ENCODE measurements at regions not wholly inside any gene's neighbourhood (a gene's known extent, or its start where the extent isn't known, plus 50 kb on each side); places are given as distances from the start of the nearest gene placed in this dataset.

DNA sequence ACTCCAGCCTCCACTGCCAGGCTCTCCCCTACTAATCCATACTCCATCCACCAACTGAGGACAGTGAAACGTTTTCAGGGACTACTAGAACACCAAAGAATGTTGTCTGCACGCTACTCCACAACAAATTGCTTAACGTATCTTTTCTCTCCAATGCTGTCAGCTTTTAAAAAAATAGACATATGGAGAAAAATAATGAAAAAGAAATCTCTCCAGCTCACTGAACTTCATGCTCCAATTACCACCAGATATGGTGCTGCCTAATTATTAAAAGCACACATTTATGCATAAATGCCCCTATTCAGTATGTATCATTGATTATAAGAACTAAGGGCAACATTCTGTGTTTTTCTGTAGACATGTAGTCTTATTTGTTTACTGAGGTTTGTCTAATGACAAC is 672.2 kb upstream of the ANO3 start:
- Histone ChIP-seq H3K9me3 (ENCODE audit: control insufficient read depth, insufficient read depth, low read length) (no peaks in the 10 kb centered on the region), H3K27ac (ENCODE audit: low read depth, low read length) (no peak overlapping the region), H3K36me3 (ENCODE audit: control insufficient read depth, insufficient read depth, low read length) (no peaks in the 10 kb centered on the region), H3K4me3 (ENCODE audit: low read depth, low read length) (no peak overlapping the region), H3K27me3 (ENCODE audit: control insufficient read depth, insufficient read depth, low read length) (no peaks in the 10 kb centered on the region), H3K9ac (ENCODE audit: low read depth, low read length) (no peak overlapping the region), H3K4me1 (ENCODE audit: control insufficient read depth, insufficient read depth, low read length) (no peaks in the 10 kb centered on the region)

DNA sequence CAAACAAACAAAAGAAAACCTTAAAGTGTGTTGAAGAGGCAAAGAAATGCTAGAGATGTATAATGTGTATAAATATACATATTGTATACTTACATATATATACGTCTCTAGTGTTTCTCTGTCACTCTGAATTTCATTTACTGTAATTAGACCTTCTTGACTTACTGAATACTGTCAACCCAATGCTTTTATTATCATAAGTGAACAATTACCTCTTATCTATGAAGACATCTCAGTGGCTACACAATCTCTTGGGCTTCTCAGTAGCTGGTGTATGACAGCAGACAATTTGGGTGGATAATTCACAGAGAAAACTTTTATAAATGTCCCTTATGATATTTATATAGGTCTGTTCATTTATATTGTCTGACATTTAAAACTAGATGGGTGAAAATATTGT is 664.1 kb upstream of the ANO3 start:
- Histone ChIP-seq H3K9me3 (ENCODE audit: control insufficient read depth, insufficient read depth, low read length) (no peaks in the 10 kb centered on the region), H3K4me3 (ENCODE audit: low read depth, low read length) (no peak overlapping the region), H3K4me1 (ENCODE audit: control insufficient read depth, insufficient read depth, low read length) (no peaks in the 10 kb centered on the region), H3K27ac (ENCODE audit: low read depth, low read length) (no peak overlapping the region), H3K27me3 (ENCODE audit: control insufficient read depth, insufficient read depth, low read length) (no peaks in the 10 kb centered on the region), H3K9ac (ENCODE audit: low read depth, low read length) (no peak overlapping the region), H3K36me3 (ENCODE audit: control insufficient read depth, insufficient read depth, low read length) (no peaks in the 10 kb centered on the region)

DNA sequence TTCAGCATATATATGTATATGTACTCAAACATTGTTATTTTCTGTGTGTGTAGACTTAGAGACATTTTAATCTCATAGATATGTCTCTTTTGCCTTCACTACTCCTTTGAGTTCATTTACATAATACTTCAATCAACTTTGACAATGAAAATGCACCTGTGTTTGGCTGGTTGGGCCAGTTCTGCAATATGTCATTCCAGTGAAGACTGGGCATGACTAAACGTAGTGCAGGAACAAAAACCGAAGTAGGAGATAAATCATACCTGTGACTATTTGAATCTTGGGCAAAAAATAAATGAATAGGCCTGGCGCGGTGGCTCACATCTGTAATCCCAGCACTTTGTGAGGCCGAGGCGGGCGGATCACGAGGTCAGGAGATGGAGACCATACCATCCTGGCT is 640.0 kb upstream of the ANO3 start:
- Histone ChIP-seq H3K9ac (ENCODE audit: low read depth, low read length) (no peak overlapping the region), H3K36me3 (ENCODE audit: control insufficient read depth, insufficient read depth, low read length) (no peaks in the 10 kb centered on the region), H3K27me3 (ENCODE audit: control insufficient read depth, insufficient read depth, low read length) (no peaks in the 10 kb centered on the region), H3K9me3 (ENCODE audit: control insufficient read depth, insufficient read depth, low read length) (no peaks in the 10 kb centered on the region), H3K4me1 (ENCODE audit: control insufficient read depth, insufficient read depth, low read length) (no peaks in the 10 kb centered on the region), H3K4me3 (ENCODE audit: low read depth, low read length) (no peak overlapping the region), H3K27ac (ENCODE audit: low read depth, low read length) (no peak overlapping the region)

DNA sequence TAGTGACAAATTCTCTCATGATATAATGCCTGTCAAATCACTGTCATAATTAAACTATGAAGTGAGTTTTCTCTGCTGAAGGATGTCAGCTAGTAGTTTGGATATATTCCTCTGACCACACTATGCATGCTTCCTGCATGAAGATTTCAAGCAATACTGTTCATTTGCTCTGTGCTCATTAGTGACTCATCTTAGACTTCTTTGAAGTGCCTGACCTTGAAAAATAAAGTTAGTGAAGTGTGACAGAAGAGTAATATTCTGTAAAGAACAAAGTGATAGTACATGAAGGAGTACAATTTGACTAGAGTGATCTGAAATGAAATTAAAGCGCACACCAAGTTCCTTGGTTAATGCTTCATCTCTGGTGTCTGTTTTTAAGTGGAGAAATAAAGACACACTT is 629.5 kb upstream of the ANO3 start:
- Histone ChIP-seq H3K9ac (ENCODE audit: low read depth, low read length) (no peak overlapping the region), H3K9me3 (ENCODE audit: control insufficient read depth, insufficient read depth, low read length) (no peaks in the 10 kb centered on the region), H3K27ac (ENCODE audit: low read depth, low read length) (no peak overlapping the region), H3K27me3 (ENCODE audit: control insufficient read depth, insufficient read depth, low read length) (no peaks in the 10 kb centered on the region), H3K4me3 (ENCODE audit: low read depth, low read length) (no peak overlapping the region), H3K36me3 (ENCODE audit: control insufficient read depth, insufficient read depth, low read length) (no peaks in the 10 kb centered on the region), H3K4me1 (ENCODE audit: control insufficient read depth, insufficient read depth, low read length) (no peaks in the 10 kb centered on the region)

DNA sequence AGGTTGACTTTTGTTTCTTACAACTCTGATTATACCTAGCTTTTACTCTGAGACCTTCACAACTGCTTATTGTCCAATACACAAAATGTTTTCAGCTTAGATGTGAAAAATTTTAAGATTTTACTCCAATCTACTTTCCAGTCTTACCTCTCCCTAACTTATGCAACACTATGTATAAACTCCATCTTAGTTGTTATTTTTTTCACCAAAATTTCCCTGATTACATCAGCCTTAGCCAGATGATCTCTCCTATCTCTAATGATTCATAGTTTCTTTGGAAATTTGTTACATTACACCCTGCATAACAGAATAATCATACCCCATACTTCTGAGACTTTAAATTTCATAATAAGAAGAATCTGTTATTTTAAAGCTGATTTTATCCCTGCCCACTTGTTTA is 621.0 kb upstream of the ANO3 start:
- Histone ChIP-seq H3K36me3 (ENCODE audit: control insufficient read depth, insufficient read depth, low read length) (no peaks in the 10 kb centered on the region), H3K27ac (ENCODE audit: low read depth, low read length) (no peak overlapping the region), H3K4me1 (ENCODE audit: control insufficient read depth, insufficient read depth, low read length) (no peaks in the 10 kb centered on the region)

DNA sequence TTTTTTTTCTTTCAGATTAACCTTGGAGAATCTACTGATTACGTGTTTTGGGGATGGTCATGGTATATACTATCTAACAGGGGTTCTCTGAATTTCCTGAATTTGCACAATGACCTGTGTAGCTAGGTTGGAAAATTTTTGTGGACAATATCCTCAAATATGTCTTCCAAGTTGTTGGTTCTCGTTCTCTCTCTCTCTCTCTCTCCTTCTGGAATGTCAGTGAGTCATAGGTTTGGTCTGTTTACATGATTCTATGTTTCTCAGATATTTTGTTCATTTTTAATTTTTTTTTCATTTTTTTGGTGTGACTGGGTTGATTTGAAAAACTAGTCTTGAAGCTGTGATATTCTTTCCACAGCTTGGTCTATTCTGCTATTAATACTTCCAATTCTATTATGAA is 604.0 kb upstream of the ANO3 start:
- Histone ChIP-seq H3K27me3 (ENCODE audit: control insufficient read depth, insufficient read depth, low read length) (no peaks in the 10 kb centered on the region), H3K4me3 (ENCODE audit: low read depth, low read length) (no peak overlapping the region), H3K27ac (ENCODE audit: low read depth, low read length) (no peak overlapping the region)

More for the DNA sequence above, 621.0 kb upstream of the ANO3 start:
- H3K9me3 ChIP-seq (ENCODE audit: control insufficient read depth, insufficient read depth, low read length): no peaks in the 10 kb centered on the region
- no peaks in the 10 kb centered on the region for H3K27me3 ChIP-seq (ENCODE audit: control insufficient read depth, insufficient read depth, low read length)
- H3K4me3 ChIP-seq (ENCODE audit: low read depth, low read length): no peak overlapping the region
- no peak overlapping the region for H3K9ac ChIP-seq (ENCODE audit: low read depth, low read length)

DNA sequence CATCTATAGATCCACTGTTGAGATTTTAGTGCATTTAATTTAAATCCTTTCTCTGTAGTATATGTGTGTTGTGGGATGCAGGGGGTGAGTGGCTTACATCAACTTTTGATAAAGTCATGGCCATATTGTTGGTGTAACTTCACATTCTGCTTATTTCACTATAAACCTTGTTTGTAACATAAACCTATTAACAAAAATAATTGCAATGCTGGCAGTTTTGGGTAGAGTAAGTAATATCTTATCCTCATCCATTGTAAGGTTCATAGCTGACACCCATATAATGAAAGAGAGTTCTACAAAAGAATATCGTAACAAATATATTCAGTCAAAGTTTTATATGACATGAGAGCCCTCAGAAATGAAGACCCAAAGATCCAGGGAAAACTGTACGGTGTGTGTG is 601.7 kb upstream of the ANO3 start:
- no peak overlapping the region for H3K9ac ChIP-seq (ENCODE audit: low read depth, low read length)
- H3K27me3 ChIP-seq (ENCODE audit: control insufficient read depth, insufficient read depth, low read length): no peaks in the 10 kb centered on the region
- no peak overlapping the region for H3K27ac ChIP-seq (ENCODE audit: low read depth, low read length)
- 0 out of 2 replicates have a peak, but pooled peaks cover under 1% of the 10 kb centered on the region for H3K9me3 ChIP-seq (ENCODE audit: control insufficient read depth, insufficient read depth, low read length)
- peaks cover 6% of the 10 kb centered on the region; the same call in 1 of the 2 replicates for H3K4me1 ChIP-seq (ENCODE audit: control insufficient read depth, insufficient read depth, low read length)
- H3K4me3 ChIP-seq (ENCODE audit: low read depth, low read length): no peak overlapping the region
- H3K36me3 ChIP-seq (ENCODE audit: control insufficient read depth, insufficient read depth, low read length): no peaks in the 10 kb centered on the region

More for the DNA sequence above, 604.0 kb upstream of the ANO3 start:
- H3K9ac ChIP-seq (ENCODE audit: low read depth, low read length): no peak overlapping the region
- no peaks in the 10 kb centered on the region for H3K36me3 ChIP-seq (ENCODE audit: control insufficient read depth, insufficient read depth, low read length)
- H3K4me1 ChIP-seq (ENCODE audit: control insufficient read depth, insufficient read depth, low read length): no peaks in the 10 kb centered on the region
- H3K9me3 ChIP-seq (ENCODE audit: control insufficient read depth, insufficient read depth, low read length): peaks cover 7% of the 10 kb centered on the region; the same call in 1 of the 2 replicates

DNA sequence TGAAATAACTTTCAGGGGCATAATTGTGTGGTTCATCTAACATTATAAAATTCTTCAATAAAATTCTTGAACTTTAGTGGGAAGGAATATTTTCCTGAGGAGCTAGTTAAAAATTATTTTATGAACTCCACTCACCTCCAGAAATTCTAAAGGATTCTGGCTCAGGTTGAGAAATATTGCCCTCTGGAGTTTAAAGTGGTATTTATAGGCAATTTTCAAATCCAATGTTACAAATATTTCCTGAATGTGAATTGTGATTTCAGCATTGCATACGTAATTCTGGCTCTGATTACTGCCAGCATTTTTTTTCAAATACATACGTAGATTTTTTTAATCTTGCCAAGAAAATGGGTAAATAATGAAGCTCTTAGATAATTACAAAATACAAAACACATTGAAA is 598.2 kb upstream of the ANO3 start:
- Histone ChIP-seq H3K27me3 (ENCODE audit: control insufficient read depth, insufficient read depth, low read length) (no peaks in the 10 kb centered on the region), H3K4me3 (ENCODE audit: low read depth, low read length) (no peak overlapping the region), H3K9ac (ENCODE audit: low read depth, low read length) (no peak overlapping the region), H3K36me3 (ENCODE audit: control insufficient read depth, insufficient read depth, low read length) (no peaks in the 10 kb centered on the region), H3K9me3 (ENCODE audit: control insufficient read depth, insufficient read depth, low read length) (no peaks in the 10 kb centered on the region), H3K4me1 (ENCODE audit: control insufficient read depth, insufficient read depth, low read length) (peaks cover 6% of the 10 kb centered on the region; the same call in 1 of the 2 replicates), H3K27ac (ENCODE audit: low read depth, low read length) (no peak overlapping the region)

DNA sequence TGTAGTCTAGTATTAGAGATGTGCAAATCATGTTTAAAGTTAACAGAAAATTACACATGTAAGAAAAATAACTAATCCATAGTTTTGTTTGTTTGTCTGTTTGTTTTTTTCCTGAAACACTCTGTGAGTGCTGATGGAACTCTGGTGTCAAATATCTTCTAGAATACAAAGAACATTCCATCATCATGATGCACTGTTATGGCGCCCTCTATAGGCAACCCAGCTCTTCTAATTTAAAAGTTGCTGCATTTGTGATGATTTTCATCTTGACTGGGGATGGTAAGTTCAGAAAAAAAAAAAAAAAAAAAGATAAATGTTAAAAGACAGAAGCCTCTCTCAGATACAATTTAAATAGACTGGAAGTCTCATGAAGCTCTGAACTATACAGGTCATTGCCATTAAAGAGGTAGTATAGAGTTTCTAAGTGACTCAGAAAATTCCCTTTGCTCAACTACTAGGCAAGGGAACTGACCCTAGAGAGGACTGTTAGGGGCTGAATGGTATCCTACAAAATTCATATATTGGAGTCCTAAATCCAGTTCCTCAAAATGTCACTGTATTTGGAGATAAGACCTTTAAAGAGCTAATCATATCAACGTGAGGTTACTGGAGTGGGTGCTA is 597.2 kb upstream of the ANO3 start:
- H3K4me1 ChIP-seq (ENCODE audit: control insufficient read depth, insufficient read depth, low read length): peaks cover 6% of the 10 kb centered on the region; the same call in 1 of the 2 replicates
- H3K27ac ChIP-seq (ENCODE audit: low read depth, low read length): no peak overlapping the region
- no peaks in the 10 kb centered on the region for H3K27me3 ChIP-seq (ENCODE audit: control insufficient read depth, insufficient read depth, low read length)
- no peaks in the 10 kb centered on the region for H3K36me3 ChIP-seq (ENCODE audit: control insufficient read depth, insufficient read depth, low read length)
- no peak overlapping the region for H3K4me3 ChIP-seq (ENCODE audit: low read depth, low read length)
- H3K9me3 ChIP-seq (ENCODE audit: control insufficient read depth, insufficient read depth, low read length): no peaks in the 10 kb centered on the region
- H3K9ac ChIP-seq (ENCODE audit: low read depth, low read length): no peak overlapping the region

DNA sequence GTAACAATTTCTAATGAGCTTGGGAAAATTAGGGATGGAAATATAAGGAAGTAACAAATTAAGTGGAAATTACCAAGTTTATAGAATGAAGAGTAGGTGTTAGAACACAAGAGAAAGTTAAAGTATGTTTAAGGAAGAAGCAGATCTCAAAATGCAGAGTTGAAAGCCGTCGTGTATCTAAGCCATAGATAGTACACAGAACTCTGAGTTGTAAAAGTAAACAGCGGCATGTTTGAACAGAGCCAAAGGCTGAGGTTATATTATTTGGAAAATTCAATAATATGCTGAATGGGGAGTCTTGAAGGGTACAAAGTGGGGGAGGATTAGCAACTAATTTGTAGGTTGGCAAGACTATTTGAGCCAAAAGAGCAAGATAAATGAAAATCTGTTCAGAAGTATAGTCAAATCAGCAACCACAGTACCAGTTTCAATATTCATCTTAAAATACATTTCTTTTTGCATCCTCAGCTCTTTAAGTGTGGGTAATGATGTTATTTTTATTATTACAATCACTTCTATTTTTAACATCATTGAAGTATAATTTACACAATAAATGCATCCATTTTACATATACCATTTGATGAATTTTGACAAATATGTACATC is 594.8 kb upstream of the ANO3 start:
- Histone ChIP-seq H3K27me3 (ENCODE audit: control insufficient read depth, insufficient read depth, low read length) (no peaks in the 10 kb centered on the region), H3K9ac (ENCODE audit: low read depth, low read length) (no peak overlapping the region), H3K27ac (ENCODE audit: low read depth, low read length) (no peak overlapping the region), H3K9me3 (ENCODE audit: control insufficient read depth, insufficient read depth, low read length) (no peaks in the 10 kb centered on the region), H3K4me1 (ENCODE audit: control insufficient read depth, insufficient read depth, low read length) (peaks cover 6% of the 10 kb centered on the region; the same call in 1 of the 2 replicates), H3K36me3 (ENCODE audit: control insufficient read depth, insufficient read depth, low read length) (no peaks in the 10 kb centered on the region), H3K4me3 (ENCODE audit: low read depth, low read length) (no peak overlapping the region)

DNA sequence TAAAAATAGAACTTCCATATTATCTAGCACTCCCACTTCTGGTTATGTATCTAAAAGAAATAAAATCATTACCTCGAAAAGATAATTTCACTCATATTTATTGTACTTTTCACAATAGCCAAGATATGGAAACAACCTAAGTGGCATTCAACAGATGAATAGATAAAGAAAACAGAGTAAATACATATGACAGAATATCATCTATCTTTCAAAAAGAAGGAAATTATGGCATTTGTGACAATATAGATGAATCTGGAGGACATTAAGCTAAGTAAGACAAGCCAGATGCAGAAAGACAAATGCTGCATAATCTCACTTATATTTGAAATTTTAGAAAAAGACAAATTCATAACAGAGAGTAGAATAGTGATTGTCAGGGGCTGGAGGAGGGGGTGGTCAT is 590.0 kb upstream of the ANO3 start:
- Histone ChIP-seq H3K9ac (ENCODE audit: low read depth, low read length) (no peak overlapping the region), H3K4me1 (ENCODE audit: control insufficient read depth, insufficient read depth, low read length) (no peaks in the 10 kb centered on the region), H3K36me3 (ENCODE audit: control insufficient read depth, insufficient read depth, low read length) (no peaks in the 10 kb centered on the region), H3K9me3 (ENCODE audit: control insufficient read depth, insufficient read depth, low read length) (no peaks in the 10 kb centered on the region), H3K4me3 (ENCODE audit: low read depth, low read length) (no peak overlapping the region), H3K27ac (ENCODE audit: low read depth, low read length) (no peak overlapping the region), H3K27me3 (ENCODE audit: control insufficient read depth, insufficient read depth, low read length) (no peaks in the 10 kb centered on the region)
